ENCODE measurements at regions not wholly inside any gene's neighbourhood (a gene's known extent, or its start where the extent isn't known, plus 50 kb on each side); places are given as distances from the start of the nearest gene placed in this dataset.

- H3K4me1 ChIP-seq = no peaks in the 10 kb centered on the region
- no peaks in the 10 kb centered on the region for H3K9me3 ChIP-seq
- TF ChIP-seq CTCF (IDR thresholded peaks at IDR 0.05) = no peak
- 79 to 83% (median 81%) methylated on average over 3 of the region's 3 CpGs for WGBS, 3 donors
- DNase-seq (no peak), ATAC-seq (no peak)
- intact Hi-C loops (cut with DNase I) = loop anchor here in 1 of 2 donors (10.0 kb wide), 1 partner anchor 92 kb away; no protein-coding TSS in a partner anchor
- H3K36me3 ChIP-seq (ENCODE audit: insufficient read depth in 1 of 2, low read depth in 1 of 2) = no peaks in the 10 kb centered on the region
- no peaks in the 10 kb centered on the region for H3K27me3 ChIP-seq (ENCODE audit: insufficient read depth in 3 of 3, low read length in 2 of 3)
- no peak overlapping the region for H3K27ac ChIP-seq
- H3K4me3 ChIP-seq = no peak overlapping the region
Measured at GRCh38 chr2:173667014-173667413, 298.2 kb downstream of the SP3 start.

GRCh38 chr2:173667415-173667814, 297.8 kb downstream of the SP3 start:
- no peaks in the 10 kb centered on the region for H3K4me1 ChIP-seq
- H3K36me3 ChIP-seq (ENCODE audit: insufficient read depth in 1 of 2, low read depth in 1 of 2) = no peaks in the 10 kb centered on the region
- ATAC-seq (no peak), DNase-seq (no peak)
- no peaks in the 10 kb centered on the region for H3K27me3 ChIP-seq (ENCODE audit: insufficient read depth in 3 of 3, low read length in 2 of 3)
- peak; percentile 32 for TF ChIP-seq CTCF (IDR thresholded peaks at IDR 0.05)
- no peaks in the 10 kb centered on the region for H3K9me3 ChIP-seq
- intact Hi-C loops (cut with DNase I) = loop anchor here in 1 of 2 donors (10.0 kb wide), 1 partner anchor 93 kb away; no protein-coding TSS in a partner anchor
- no peak overlapping the region for H3K4me3 ChIP-seq
- WGBS, 3 donors = 92 to 100% (median 97%) methylated on average over 2 of the region's 2 CpGs
- H3K27ac ChIP-seq = no peak overlapping the region

GRCh38 chr2:173669271-173669853, 295.8 kb downstream of the SP3 start:
- H3K4me3 ChIP-seq = no peak overlapping the region
- TF ChIP-seq CTCF (IDR thresholded peaks at IDR 0.05) = no peak
- H3K27me3 ChIP-seq (ENCODE audit: insufficient read depth in 3 of 3, low read length in 2 of 3) = no peaks in the 10 kb centered on the region
- no peaks in the 10 kb centered on the region for H3K36me3 ChIP-seq (ENCODE audit: insufficient read depth in 1 of 2, low read depth in 1 of 2)
- no peak overlapping the region for H3K27ac ChIP-seq
- intact Hi-C loops (cut with DNase I) = loop anchor here in 1 of 2 donors (10.0 kb wide), 1 partner anchor 95 kb away; no protein-coding TSS in a partner anchor
- H3K4me1 ChIP-seq = no peaks in the 10 kb centered on the region
- no peak for ATAC-seq
- no peak for DNase-seq
- whole genome bisulfite sequencing, 3 donors = 97 to 99% (median 97%) methylated on average over 1 of the region's 1 CpG
- H3K9me3 ChIP-seq = no peaks in the 10 kb centered on the region

- no peaks in the 10 kb centered on the region for H3K4me1 ChIP-seq
- H3K9me3 ChIP-seq = no peaks in the 10 kb centered on the region
- DNase-seq (no peak), ATAC-seq (no peak)
- no peak overlapping the region for H3K27ac ChIP-seq
- TF ChIP-seq CTCF (IDR thresholded peaks at IDR 0.05) = no peak
- H3K36me3 ChIP-seq (ENCODE audit: insufficient read depth in 1 of 2, low read depth in 1 of 2) = no peaks in the 10 kb centered on the region
- H3K4me3 ChIP-seq = no peak overlapping the region
- intact Hi-C loops (cut with DNase I) = loop anchor here in 1 of 2 donors (10.0 kb wide), 1 partner anchor 95 kb away; no protein-coding TSS in a partner anchor
- no peaks in the 10 kb centered on the region for H3K27me3 ChIP-seq (ENCODE audit: insufficient read depth in 3 of 3, low read length in 2 of 3)
Measured at GRCh38 chr2:173669888-173670287, 295.3 kb downstream of the SP3 start.
